Parathyroid adenoma (tissue), 2 donors: ENCODE measurements at regions not wholly inside any gene's neighbourhood (a gene's known extent, or its start where the extent isn't known, plus 50 kb on each side); places are given as distances from the start of the nearest gene placed in this dataset.

Experiments
- H2AFZ ChIP-seq: fragments of 300-600 bp; sonication (generic); one replicate; pipeline ENCODE4 v1.7.0; 2017; ENCODE audit warnings: antibody characterized with exemption, mild to moderate bottlenecking
- H3K27ac ChIP-seq: fragments of 300-600 bp; sonication (generic); one replicate; pipeline ENCODE4 v1.7.0; 2017
- H3K27me3 ChIP-seq: fragments of 300-600 bp; sonication (generic); one replicate; pipeline ENCODE4 v1.7.0; 2017; ENCODE audit warnings: low read length; ENCODE audit not compliant: control insufficient read depth, insufficient read depth
- H3K36me3 ChIP-seq: fragments of 300-600 bp; sonication (generic); one replicate; pipeline ENCODE4 v1.7.0; 2017; ENCODE audit warnings: low read length; ENCODE audit not compliant: control insufficient read depth, insufficient read depth
- H3K4me1 ChIP-seq: fragments of 300-600 bp; sonication (generic); one replicate; pipeline ENCODE4 v1.7.0; 2017; ENCODE audit warnings: control low read depth
- H3K4me2 ChIP-seq: fragments of 300-600 bp; sonication (generic); one replicate; pipeline ENCODE4 v1.7.0; 2017; ENCODE audit warnings: low read length
- H3K4me3 ChIP-seq: fragments of 300-600 bp; sonication (generic); one replicate; pipeline ENCODE4 v1.7.0; 2017; ENCODE audit warnings: low read depth, low read length
- H3K79me2 ChIP-seq: fragments of 300-600 bp; sonication (generic); one replicate; pipeline ENCODE4 v1.7.0; 2017; ENCODE audit warnings: control low read depth
- H3K9ac ChIP-seq: fragments of 300-600 bp; sonication (generic); one replicate; pipeline ENCODE4 v1.7.0; 2017; ENCODE audit warnings: mild to moderate bottlenecking
- H3K9me3 ChIP-seq: fragments of 300-600 bp; sonication (generic); one replicate; pipeline ENCODE4 v1.7.0; 2017; ENCODE audit warnings: low read length; ENCODE audit not compliant: control insufficient read depth
- CTCF ChIP-seq: fragments of 300-600 bp; sonication (generic); IDR thresholded peaks from one replicate; pipeline ENCODE4 v1.7.0; 2017; ENCODE audit warnings: antibody characterized with exemption, mild to moderate bottlenecking
- donor health status: primary hyperparathyroidism.

- H3K36me3 ChIP-seq, result no peaks in the 10 kb centered on the region
- no peak for TF ChIP-seq CTCF
- no peak overlapping the region for H2AFZ ChIP-seq
- H3K4me1 ChIP-seq, result no peaks in the 10 kb centered on the region
- no peaks in the 10 kb centered on the region for H3K9me3 ChIP-seq
- no peaks in the 10 kb centered on the region for H3K27me3 ChIP-seq
- H3K79me2 ChIP-seq, result no peaks in the 10 kb centered on the region
- H3K27ac ChIP-seq, result no peak overlapping the region
- no peak overlapping the region for H3K4me2 ChIP-seq
- H3K4me3 ChIP-seq, result no peak overlapping the region
- no peak overlapping the region for H3K9ac ChIP-seq
These were observed 162.2 kb downstream of the BCOR start for GRCh38 chrX:39935411-39936064.

- H3K27ac ChIP-seq, result no peak overlapping the region
- H3K4me3 ChIP-seq, result no peak overlapping the region
These were observed 160.6 kb downstream of the BCOR start for GRCh38 chrX:39936886-39937770.

GRCh38 chrX:39938466-39938865 lies 159.3 kb downstream of the BCOR start:
- H2AFZ ChIP-seq, result no peak overlapping the region
- no peaks in the 10 kb centered on the region for H3K36me3 ChIP-seq
- TF ChIP-seq CTCF, result no peak
- no peak overlapping the region for H3K27ac ChIP-seq
- H3K9me3 ChIP-seq, result no peaks in the 10 kb centered on the region
- no peak overlapping the region for H3K9ac ChIP-seq
- H3K4me2 ChIP-seq, result no peak overlapping the region
- H3K4me1 ChIP-seq, result no peaks in the 10 kb centered on the region
- no peaks in the 10 kb centered on the region for H3K79me2 ChIP-seq
- no peaks in the 10 kb centered on the region for H3K27me3 ChIP-seq
- H3K4me3 ChIP-seq, result no peak overlapping the region

More at GRCh38 chrX:39936886-39937770, 160.6 kb downstream of the BCOR start:
- Histone ChIP-seq H3K4me2 (no peak overlapping the region), H3K9me3 (no peaks in the 10 kb centered on the region), H3K79me2 (no peaks in the 10 kb centered on the region), H2AFZ (no peak overlapping the region), H3K36me3 (no peaks in the 10 kb centered on the region), H3K27me3 (no peaks in the 10 kb centered on the region), H3K4me1 (no peaks in the 10 kb centered on the region), H3K9ac (no peak overlapping the region)
- TF ChIP-seq CTCF, result no peak

GRCh38 chrX:39939678-39940077 lies 158.1 kb downstream of the BCOR start:
- Histone ChIP-seq H3K4me2 (no peak overlapping the region), H3K4me3 (no peak overlapping the region), H3K36me3 (no peaks in the 10 kb centered on the region), H3K9ac (no peak overlapping the region), H2AFZ (no peak overlapping the region), H3K9me3 (no peaks in the 10 kb centered on the region), H3K27ac (no peak overlapping the region), H3K79me2 (no peaks in the 10 kb centered on the region), H3K27me3 (no peaks in the 10 kb centered on the region), H3K4me1 (no peaks in the 10 kb centered on the region)
- TF ChIP-seq CTCF, result no peak
